ENCODE measurements at regions not wholly inside any gene's neighbourhood (a gene's known extent, or its start where the extent isn't known, plus 50 kb on each side); places are given as distances from the start of the nearest gene placed in this dataset.

DNA sequence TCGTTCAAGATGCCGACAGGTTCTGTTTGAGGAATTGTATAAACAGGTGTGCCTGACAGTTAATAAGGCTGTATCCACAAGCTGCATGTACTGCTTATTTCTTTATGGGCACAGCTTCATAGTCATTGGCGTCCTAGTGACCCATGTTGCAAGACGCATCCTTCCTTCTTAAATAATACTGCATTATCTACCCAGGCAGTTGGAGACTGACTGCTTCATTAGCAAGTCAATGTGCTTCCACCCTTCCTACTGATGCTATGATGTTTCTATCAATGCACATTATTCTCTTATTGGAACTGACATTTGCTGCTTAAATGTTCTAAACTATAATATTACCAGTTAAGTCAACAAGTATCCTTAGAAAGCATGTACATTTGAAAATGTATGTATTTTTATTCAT lies 950.0 kb upstream of the MIR17HG start:
- DNase-seq: no peak

DNA sequence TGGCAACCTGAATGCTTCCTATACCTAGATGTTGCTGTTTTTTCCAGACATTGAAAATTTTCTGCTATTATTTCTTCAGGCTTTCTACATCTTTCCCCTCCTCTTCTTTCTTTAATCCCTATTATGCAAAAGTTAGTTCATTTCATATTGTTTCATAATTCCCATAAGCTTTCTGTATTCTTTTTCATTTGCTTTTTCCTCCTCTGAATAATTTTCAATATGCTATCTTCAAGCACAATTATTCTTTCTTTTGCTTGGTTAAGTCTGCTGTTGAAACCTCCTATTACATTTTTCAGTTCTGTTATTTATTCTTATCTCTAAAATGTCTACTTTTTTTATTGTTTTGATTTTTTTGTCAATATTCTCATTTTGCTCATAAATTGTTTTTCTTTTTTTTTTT lies 947.1 kb upstream of the MIR17HG start:
- DNase-seq: no peak

DNA sequence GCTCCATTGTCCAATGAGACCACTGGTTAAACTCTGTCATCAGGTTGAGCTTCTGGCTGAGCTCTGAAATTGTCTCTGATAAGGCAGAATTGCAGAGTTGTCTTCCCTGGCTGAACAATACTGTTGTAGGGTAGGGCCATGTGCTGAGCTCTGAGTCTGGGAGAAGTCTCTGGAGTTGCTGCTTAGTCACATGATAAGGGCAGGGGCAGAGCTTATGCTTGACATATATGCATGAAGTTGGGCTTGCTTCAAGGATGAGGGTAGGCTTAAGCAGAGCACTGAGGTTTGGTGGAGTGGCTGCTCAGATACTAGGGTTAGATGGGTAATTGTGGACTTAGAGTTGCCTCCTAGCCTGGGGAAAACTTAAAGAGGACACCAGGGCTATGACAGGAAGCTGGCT lies 946.3 kb upstream of the MIR17HG start:
- no peak for DNase-seq

DNA sequence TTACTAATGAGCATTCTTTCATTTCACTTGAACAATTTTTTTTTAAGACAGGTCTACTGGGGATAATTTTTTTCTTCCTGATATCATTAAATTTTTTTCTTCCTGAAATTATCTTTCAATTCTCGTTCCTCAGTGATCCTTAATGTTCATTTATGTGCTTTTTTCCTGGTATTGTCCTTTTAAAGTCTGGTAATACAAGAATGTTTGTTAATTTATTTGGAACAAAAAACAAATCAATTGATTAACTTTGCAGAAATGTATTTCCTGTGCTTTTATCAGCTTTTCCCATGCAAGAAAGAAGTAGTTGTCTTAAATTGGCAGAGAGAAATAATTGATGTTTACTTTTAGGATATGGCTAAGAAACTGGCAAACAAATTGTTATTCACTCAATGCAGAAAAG lies 945.4 kb upstream of the MIR17HG start:
- no peak for DNase-seq

DNA sequence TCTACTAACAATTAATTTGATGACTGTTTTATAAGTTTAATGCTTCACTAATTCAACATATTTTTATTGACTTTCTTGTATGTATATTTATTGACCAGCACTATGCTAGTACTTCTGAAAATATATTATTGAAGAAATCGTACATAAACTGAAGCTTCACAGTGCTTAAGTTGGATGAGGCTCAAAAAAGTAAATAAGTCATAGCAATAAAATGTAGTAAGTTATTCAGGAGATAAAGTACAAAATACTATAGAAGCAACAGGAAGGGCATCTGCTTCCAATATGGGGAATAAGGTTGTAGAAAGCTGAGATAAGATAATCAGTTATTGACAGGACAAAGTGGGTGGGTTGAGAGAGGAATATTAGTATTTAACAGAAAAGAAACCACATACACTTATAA lies 944.9 kb upstream of the MIR17HG start:
- no peak for DNase-seq

DNA sequence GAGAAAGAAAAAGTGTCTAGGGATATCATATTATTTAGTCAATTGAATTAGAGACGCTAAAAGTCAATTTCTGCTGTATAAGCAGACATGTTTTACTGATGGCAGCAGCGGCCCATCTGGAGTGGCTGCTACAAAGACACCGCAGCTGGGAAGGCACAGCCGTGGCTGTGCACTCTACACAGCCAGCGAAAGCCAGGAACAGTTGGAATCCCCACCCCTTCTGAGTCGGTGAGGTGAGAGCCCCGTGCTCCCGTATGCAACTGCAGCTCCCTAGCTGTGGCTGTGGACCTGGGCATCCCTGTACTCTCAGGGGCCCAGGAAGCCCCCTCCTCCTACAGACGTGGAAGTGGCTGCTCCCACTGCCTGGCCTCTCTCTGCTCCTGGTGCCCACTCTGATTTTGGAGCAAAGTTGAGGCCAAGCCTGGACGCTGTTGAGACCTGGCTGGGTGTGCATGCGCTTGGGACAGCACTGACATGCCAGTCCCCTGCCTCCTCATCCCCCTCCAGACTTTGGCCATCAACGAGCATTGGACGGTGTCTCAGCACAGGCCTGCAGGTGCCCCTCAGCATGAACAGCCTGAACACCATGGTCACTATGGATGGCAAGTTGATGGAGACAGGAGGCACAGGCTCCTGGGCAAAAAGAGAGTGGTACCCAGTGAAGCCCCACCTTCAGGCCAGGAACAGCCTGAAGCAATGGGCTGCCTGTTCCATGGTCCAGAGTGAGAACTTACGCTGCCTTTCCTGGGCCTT lies 944.0 kb upstream of the MIR17HG start:
- no peak for DNase-seq

DNA sequence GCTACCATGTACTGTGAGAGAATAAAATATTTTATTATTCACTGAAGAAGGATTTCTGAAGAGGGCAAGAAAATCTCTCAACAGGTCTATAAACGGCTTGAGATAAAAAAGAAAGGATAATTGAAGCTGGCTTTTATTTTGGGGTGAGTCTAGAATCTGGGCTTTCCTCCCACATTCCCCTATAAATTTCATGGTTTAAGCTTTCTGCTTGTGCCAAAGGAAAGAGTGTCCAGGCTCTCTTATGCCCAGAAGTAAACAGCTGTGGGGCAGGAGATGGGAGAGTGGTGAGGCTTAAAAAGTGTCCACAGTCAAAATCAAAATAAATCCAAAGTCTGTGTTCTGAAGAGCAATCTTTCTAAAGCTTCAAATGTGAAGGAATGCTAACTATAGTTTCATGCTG lies 942.2 kb upstream of the MIR17HG start:
- DNase-seq: no peak

DNA sequence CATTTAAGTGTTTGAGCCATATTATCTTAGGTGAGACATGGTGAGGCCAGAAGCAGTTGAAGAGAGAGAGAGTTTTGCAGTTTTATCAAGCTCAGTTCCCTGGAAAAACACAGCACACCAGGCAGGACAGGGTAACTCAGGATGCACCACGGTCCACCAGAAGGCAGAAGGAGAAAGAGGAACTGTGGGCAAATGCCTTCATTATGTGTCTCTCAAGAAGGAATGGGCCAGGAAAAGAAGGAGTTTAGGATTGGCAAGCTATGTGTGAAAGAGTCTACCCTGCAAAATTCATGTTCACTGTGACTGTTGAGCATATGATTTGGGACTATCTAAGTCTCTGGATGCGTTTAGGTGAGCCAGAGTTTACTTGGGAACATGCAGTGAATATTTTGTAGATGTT lies 934.5 kb upstream of the MIR17HG start:
- no peak for DNase-seq

DNA sequence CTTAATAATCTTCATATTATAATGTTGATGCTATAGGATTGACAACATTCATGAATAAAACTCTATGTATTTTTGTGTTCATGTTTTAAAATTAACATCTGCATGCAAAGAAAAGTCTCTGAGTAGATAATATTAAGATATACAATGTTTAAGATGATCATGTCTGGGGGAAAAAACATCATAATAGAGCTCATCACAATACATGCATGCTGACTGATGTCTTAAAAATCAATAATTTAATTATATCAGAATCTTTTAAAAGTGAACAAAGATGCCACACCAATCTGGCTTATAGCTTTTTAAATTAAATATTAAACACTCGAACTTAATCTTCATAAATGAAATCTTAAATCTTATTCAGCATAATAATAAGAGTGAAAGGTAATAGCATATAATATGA lies 933.9 kb upstream of the MIR17HG start:
- no peak for DNase-seq

DNA sequence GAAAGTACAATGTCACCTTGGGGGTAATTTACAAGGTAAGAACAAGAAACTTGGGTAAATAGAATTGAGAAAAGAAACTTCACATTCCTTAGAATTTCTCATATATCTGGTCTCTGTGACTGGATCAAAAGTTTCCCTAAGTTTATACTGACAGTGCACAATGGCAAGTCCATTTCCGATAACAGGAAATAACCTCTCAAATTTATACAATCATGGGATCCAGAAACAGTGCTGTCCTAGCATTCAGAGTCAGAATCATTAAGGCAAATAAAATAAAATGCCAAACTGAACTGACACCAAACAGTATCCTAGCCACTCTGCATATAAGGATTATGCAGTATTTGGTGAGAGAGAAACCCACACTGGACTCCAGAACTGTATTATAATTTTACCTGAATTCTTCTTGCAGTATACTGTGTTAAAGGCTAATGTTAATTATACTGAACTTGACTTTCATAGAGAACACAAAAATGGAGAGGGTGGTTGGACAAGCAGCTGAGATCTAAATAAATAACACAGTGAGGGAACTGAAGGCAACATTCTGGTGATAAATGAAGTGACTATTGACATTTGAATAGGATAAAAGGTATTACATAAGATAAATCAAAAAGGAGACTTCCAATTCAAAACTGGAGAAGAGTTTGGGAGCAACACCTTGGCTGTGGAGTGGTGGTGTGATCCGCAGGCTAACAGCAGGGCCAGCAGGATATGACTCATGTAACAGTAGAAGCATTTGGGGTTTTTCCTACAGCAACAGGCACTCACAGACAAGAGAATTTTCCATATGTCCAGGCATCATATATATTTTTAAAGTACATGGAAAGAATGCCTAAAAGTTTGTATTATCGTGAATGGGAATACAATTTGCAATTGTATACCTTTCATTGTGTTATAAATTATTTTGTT lies 932.5 kb upstream of the MIR17HG start:
- no peak for DNase-seq

DNA sequence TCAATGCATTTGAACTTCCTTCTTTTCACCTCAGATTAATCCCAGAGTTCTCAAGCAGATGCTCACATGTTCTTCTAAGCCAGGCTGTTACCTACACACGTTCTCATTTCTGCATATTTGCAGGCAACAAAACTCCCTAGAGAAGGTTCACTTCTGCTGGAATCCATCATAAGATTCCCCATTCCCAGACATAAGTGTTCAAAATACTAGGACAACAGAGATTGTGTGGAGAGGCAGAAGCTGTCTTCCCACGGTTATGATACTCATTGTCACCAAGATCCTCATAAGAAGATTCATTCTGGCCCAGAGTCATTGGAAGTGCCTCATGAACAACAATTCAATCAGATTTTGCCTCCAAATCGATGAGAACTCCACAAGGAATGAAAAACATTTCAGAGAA lies 931.6 kb upstream of the MIR17HG start:
- no peak for DNase-seq

DNA sequence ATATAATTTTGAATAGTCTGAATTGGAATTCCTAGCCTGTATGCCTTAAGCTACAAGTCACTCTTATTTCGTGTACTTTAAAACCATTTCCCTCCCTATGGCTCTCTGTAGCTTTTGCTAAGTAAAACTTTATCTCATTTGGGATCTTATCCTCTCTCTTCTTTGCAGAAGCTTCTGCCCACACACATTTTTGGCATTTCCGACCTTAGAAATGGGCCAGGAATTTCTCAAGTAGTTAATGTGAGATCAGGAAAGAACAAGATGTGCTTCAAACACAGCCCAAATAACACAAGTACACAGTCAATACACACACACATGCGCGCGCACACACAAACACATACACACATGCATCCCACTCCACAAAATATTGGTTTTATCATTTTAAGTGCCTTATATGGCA lies 931.0 kb upstream of the MIR17HG start:
- DNase-seq: no peak

DNA sequence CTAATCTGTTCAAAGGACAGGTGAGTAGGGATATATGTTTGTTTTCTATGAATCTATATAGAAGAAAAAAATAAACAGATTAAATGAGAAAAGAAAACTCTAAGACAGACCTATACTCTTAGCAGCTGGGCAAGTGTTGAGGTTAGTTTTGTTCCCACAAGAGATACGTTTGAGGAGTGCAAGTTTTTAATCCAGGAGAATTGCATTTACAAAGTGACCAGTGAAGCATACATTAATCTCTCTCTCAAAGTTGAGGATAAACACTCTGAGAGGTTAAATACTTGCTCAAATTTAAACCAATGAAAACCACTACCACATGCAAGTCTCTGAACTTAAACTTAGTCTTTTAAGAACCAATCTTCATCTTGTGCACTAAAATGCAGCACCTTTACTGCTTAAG lies 930.5 kb upstream of the MIR17HG start:
- no peak for DNase-seq

DNA sequence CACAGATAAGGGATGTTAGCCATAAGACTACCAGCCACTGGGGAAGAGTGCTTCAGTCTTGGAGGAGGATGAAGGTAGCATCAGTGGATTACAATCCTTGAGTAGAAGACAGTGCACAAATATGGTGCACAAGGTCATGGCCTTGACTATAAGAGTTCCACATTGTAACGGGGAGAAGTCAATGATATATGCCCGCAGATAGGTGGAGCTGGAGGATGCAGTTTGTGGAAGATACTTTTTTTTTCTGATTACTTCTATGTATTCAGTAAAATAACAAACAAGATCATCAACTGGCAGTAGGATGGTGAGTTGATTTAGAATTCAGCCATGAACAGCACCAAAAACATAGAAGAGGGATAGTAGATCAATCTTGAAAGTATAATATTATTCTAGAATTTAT lies 926.8 kb upstream of the MIR17HG start:
- no peak for DNase-seq

DNA sequence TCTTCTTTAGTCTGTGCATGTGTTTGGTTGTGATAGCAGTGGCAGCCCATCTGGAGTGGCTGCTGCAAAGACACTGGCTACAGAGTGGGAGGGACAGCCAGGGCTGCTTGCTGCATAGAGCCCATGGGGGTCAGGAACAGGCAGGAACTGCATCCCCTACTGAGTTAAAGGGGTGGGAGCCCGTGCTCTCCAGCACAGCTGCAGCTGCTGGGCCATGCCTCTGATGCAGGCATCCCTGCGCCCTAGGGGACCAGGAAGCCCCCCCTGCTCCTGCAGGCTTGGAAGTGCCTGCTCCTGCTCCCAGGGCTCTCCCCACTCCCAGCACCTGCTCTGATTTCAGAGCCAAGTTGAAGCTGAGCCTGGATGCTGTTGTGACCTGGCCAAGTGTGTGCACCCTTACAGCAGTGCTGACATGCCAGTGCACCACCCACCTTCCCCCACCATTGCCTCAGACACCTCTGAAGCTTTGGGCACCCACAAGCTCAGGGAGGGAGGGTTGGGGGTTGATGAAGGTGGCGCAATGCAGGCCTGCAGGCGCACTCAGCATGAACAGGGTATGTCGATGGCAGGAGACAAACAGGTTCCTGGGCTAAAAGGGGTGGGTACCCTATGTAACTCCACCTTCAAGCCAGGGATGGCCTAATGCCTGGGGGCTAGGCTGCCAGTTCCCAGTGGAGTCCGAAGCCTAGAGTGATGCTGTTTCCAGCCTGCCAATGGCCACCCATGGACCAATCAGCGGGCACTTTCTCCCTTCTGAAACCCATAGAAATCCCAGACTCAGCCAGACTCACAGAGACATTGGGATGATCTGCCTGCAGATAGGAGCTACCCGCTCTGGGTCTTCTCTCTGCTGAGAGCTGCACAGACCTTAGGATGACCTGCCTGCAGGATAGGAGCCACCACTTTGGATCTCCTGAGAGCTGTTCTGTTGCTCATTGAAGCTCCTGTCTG lies 919.9 kb upstream of the MIR17HG start:
- DNase-seq: no peak

DNA sequence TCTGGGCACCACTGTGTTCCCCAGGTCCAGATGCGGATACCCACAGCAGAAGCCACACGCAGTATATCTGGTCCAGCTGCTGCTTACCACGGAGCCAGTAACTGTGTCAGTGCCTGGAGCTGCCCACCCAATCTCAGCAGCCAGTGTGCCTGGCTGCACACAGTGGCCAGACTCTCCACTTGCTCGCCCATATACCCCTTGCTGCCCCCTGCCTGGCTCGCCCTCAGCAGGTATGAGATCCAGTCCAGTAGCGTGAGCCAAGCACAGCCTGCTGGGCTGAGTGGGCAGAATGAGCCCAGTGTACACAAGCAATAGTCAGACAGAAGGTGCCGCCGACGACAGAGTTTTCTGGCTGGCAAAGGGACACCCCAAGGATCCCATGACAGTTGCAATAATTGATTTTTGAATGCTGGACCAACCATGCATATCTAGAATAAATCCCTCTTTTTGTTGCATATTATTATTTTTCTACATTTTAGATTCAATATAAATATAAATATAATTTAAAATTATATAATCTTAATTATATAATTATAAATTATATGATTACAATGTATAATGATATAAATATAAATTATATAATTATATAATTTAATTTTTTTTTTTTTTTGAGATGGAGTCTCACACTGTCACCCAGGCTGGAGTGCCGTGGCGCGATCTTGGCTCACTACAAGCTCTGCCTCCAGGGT lies 918.8 kb upstream of the MIR17HG start:
- no peak for DNase-seq

DNA sequence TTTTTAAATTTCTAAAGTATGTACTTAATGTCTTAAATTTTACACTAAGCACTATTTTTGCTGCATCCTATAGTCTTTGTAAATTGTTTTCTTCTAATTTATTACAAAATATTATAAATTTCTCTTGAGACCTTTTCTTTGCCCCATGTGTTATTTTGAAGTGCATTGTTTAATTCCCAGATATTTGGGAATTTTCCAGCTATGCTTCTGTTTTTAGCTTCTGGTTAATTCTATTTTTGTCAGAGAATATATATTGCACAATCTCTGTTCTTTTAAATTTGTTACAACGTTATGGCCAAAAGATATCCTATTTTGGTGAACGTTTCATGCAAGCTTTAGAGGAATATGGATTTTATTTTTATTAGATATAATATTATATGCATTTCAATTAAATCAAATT lies 917.4 kb upstream of the MIR17HG start:
- DNase-seq: no peak

DNA sequence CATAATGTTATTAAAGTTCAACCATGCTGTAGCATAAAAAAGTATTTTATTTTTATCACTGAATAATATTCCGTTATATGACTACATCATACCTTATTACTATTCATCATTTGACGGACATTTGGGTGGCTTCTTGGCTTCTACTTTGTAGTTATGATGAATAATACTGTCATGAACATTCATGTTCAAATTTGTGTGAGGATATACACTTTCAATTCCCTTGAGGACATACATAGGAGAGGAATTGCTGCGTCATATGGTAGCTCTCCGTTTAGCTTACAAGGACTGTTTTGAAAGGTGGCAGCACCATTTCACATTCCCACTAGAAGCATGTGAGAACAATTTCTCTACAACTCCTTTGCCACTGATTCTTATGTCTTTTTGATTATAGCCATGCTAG lies 910.8 kb upstream of the MIR17HG start:
- no peak for DNase-seq

DNA sequence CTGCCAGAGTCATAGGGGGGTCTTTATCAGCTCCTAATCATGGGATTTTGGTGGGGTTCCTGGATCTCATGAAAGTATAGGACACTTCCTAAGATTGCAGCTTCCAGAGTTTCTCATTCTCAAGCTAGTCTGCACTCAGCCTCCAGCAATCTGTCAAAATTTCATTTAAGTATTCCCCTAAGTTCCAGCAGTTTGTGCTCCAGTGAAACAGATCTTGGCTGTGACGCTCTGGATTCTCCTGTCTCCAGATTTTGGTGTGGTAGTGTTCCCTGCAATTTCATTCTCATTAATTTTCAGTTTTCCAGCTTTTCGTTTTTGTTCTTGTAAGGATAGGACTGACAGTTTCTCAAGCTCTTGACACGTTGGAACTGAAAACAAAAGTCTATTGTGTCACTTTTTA lies 908.9 kb upstream of the MIR17HG start:
- DNase-seq: no peak

DNA sequence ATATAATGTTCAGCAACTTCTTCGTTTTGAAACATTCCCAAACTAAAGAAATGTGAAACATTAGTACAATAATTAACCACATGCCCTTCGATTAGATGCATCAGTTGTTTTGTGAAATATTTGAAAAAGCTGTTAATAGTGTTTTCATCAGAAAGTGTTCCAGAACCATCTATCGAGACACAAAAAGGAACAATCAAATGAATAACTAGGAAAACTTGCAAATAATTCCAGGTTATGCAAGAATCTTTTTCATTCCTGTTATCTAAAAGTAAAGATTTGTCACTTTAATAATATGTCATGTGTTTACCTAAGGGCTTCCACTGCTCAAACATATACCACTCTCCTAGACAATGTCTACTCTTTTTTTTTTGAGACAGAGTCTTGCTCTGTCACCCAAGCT lies 904.2 kb upstream of the MIR17HG start:
- no peak for DNase-seq

DNA sequence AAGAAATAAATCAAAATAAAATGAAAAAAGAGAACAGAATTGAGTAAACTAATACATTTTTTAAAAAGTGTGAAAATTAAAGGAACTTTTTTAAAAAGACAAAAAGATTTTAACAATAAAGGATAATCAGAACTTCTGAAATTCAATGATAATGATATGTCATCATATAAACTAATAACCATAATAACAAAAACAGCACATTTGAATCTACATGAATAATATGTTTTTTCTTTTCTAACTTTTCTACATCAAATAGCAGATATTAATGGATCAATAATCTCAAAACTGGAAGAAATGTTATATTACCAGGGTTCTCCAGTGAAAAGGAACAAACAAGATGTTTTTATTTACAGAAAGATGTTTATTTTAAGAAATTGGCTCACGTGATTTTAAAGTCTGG lies 903.3 kb upstream of the MIR17HG start:
- DNase-seq: no peak

DNA sequence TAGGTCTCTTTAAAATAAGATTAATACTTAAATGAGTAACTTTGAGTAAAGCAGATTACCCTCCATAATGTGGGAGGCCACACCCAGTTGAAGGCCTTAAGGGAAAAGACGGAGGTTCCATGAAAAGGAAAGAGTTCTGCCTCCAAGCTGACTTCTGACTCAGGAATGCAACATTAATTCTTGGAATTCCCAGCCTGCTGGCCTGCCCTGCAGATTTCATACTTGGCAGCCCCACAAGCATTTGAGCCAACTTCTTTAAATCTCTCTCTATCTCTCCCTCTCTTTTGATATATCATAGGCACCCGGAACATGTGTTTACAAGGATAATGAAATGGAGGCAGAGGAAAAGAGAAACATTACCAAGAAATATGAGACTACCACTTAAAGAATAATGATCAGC lies 902.3 kb upstream of the MIR17HG start:
- DNase-seq: no peak
